Erythroblast (primary cell): ENCODE measurements at regions not wholly inside any gene's neighbourhood (a gene's known extent, or its start where the extent isn't known, plus 50 kb on each side); places are given as distances from the start of the nearest gene placed in this dataset.

Source experiments
- GATA1 ChIP-seq: IDR thresholded peaks from 2 replicates; pipeline ENCODE4 v1.6.1; 2011; ENCODE audit warnings: low read depth, mild to moderate bottlenecking, control low read depth, low read length, moderate library complexity
- POLR2A ChIP-seq: IDR thresholded peaks from 2 replicates; pipeline ENCODE4 v1.6.1; 2011; ENCODE audit warnings: mild to moderate bottlenecking, low read length

DNA sequence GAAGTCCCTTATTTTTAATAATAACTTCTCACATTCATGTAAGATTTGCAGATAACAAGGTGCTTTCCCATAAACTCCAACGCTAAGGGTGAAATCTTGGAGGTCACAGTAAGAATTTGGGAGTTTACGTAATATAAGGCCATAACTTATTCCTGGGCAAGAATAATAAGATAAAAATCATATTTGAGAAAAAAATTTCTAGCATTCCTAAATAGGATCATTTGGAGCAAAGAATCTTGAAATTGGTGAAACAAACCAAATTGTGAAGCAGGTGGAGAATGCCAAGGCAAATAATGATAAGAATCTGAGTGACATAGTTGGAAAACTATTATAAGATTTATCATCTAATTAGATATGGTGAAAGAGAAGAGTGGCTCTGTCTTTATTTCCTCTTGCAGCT, 50.4 kb upstream of the FGF16 start:
- no peak for TF ChIP-seq POLR2A
- TF ChIP-seq GATA1 = no peak
